OCI-LY7 (cell line): ENCODE measurements at regions not wholly inside any gene's neighbourhood (a gene's known extent, or its start where the extent isn't known, plus 50 kb on each side); places are given as distances from the start of the nearest gene placed in this dataset.

Experiments
- BruUV-seq: library from RNA; stranded (reverse); fragments of 400-500 nt; replicated peaks from 2 replicates; lab custom pipeline; 2021; lab: Mats Ljungman, UMichigan
- CTCF ChIA-PET: fragments of 300-600 bp; sonication (Branson Sonifier 250); formaldehyde crosslinking; loops from one replicate; lab custom pipeline; 2022; ENCODE audit warnings: antibody characterized with exemption; ENCODE audit not compliant: unreplicated experiment; lab: Charles Lee
- POLR2A ChIA-PET: fragments of 300-600 bp; sonication (Branson Sonifier 250); formaldehyde crosslinking; loops from one replicate; lab custom pipeline; 2022; ENCODE audit warnings: antibody characterized with exemption; lab: Charles Lee
- DNase-seq: peaks from one replicate; pipeline ENCODE4 v3.0.0-alpha.2; 2015; ENCODE audit warnings: low spot score
- H2AFZ ChIP-seq: fragments of 200-600 bp; sonication (generic), shearing (Covaris generic); 2 replicates; pipeline ENCODE4 v1.6.1; 2014; ENCODE audit warnings: mild to moderate bottlenecking, antibody characterized with exemption, low read length, moderate library complexity
- H3K27ac ChIP-seq: fragments of 200-600 bp; sonication (generic); 2 replicates; pipeline ENCODE4 v1.5.1; 2014; ENCODE audit warnings: mixed run types, low read depth, mild to moderate bottlenecking, moderate library complexity, low read length, inconsistent platforms; ENCODE audit not compliant: poor library complexity, severe bottlenecking
- H3K36me3 ChIP-seq: fragments of 200-600 bp; sonication (generic); 2 replicates; pipeline ENCODE4 v1.6.1; 2014; ENCODE audit warnings: mild to moderate bottlenecking, antibody characterized with exemption, low read length, moderate library complexity, mixed read lengths; ENCODE audit not compliant: insufficient read depth
- H3K4me1 ChIP-seq: fragments of 200-600 bp; sonication (generic); 2 replicates; pipeline ENCODE4 v1.5.1; 2014; ENCODE audit warnings: mild to moderate bottlenecking, low read length; ENCODE audit not compliant: insufficient read depth, poor library complexity, severe bottlenecking
- H3K4me2 ChIP-seq: fragments of 200-600 bp; sonication (generic); 2 replicates; pipeline ENCODE4 v1.6.1; 2014; ENCODE audit warnings: mild to moderate bottlenecking, low read length
- H3K4me3 ChIP-seq: fragments of 200-600 bp; sonication (generic); 2 replicates; pipeline ENCODE4 v1.5.1; 2014; ENCODE audit warnings: mild to moderate bottlenecking, low read depth, low read length; ENCODE audit not compliant: poor library complexity, severe bottlenecking
- H3K79me2 ChIP-seq: fragments of 200-600 bp; sonication (generic); 2 replicates; pipeline ENCODE4 v1.6.1; 2016; ENCODE audit warnings: low read depth, mild to moderate bottlenecking, low read length, moderate library complexity, mixed read lengths; ENCODE audit not compliant: insufficient read depth
- H3K9me2 ChIP-seq: fragments of 200-600 bp; sonication (generic); 2 replicates; pipeline ENCODE4 v1.6.1; 2016; ENCODE audit warnings: mild to moderate bottlenecking, low read length, mixed read lengths; ENCODE audit not compliant: insufficient read depth
- H3K9me3 ChIP-seq: fragments of 200-600 bp; sonication (generic); 2 replicates; pipeline ENCODE4 v1.6.1; 2014; ENCODE audit warnings: mild to moderate bottlenecking, mixed run types, low read length, mixed read lengths
- H4K20me1 ChIP-seq: fragments of 200-600 bp; sonication (generic); 2 replicates; pipeline ENCODE4 v1.6.1; 2014; ENCODE audit warnings: mild to moderate bottlenecking, antibody characterized with exemption, low read length, moderate library complexity, mixed read lengths; ENCODE audit not compliant: insufficient read depth
- CTCF ChIP-seq: fragments of 200-600 bp; sonication (generic); conservative IDR thresholded peaks from 2 replicates; pipeline ENCODE4 v1.5.1; 2014; ENCODE audit warnings: mild to moderate bottlenecking, antibody characterized with exemption, low read length, moderate library complexity, mixed read lengths
- EZH2phosphoT487 ChIP-seq: fragments of 200-600 bp; sonication (generic); IDR thresholded peaks from 2 replicates; pipeline ENCODE4 v1.6.1; 2018; ENCODE audit warnings: low read depth, borderline replicate concordance, mild to moderate bottlenecking, mixed run types, antibody characterized with exemption, low read length, moderate library complexity, mixed read lengths
- intact Hi-C: fragments of 100-400 bp; cut with micrococcal nuclease; formaldehyde crosslinking; loops from one replicate; pipeline ENCODE4 v1.10.0; 2022; ENCODE audit not compliant: unreplicated experiment

- POLR2A ChIA-PET = no interaction called here
- BruUV-seq = no TSS peak
These were observed 265.4 kb downstream of the KDM5D start for GRCh38 chrY:19479141-19479540.

GRCh38 chrY:19477959-19478358 lies 266.6 kb downstream of the KDM5D start:
- ChIA-PET CTCF (no interaction called here), POLR2A (interaction anchor here (0.6 kb wide), 1 partner anchor 234 kb away, joined by 3 read pairs; no protein-coding TSS in a partner anchor)
- Histone ChIP-seq H3K36me3 (no peaks in the 10 kb centered on the region), H3K4me2 (no peak overlapping the region), H3K4me3 (no peak overlapping the region), H3K9me3 (no peaks in the 10 kb centered on the region), H3K27ac (no peak overlapping the region), H2AFZ (no peak overlapping the region), H4K20me1 (no peaks in the 10 kb centered on the region), H3K9me2 (no peaks in the 10 kb centered on the region), H3K79me2 (no peaks in the 10 kb centered on the region), H3K4me1 (no peaks in the 10 kb centered on the region)
- intact Hi-C loops = no loop called here
- no peak for DNase-seq
- no TSS peak for BruUV-seq
- TF ChIP-seq EZH2phosphoT487 (no peak), CTCF (no peak)

More at GRCh38 chrY:19479141-19479540, 265.4 kb downstream of the KDM5D start:
- Histone ChIP-seq H3K4me1 (no peaks in the 10 kb centered on the region), H3K9me2 (no peaks in the 10 kb centered on the region), H3K4me3 (no peak overlapping the region), H2AFZ (no peak overlapping the region), H3K9me3 (no peaks in the 10 kb centered on the region), H3K79me2 (no peaks in the 10 kb centered on the region), H4K20me1 (no peaks in the 10 kb centered on the region), H3K36me3 (no peaks in the 10 kb centered on the region), H3K27ac (no peak overlapping the region), H3K4me2 (no peak overlapping the region)
- DNase-seq = no peak
- CTCF ChIA-PET = no interaction called here
- no peak for TF ChIP-seq CTCF
- TF ChIP-seq EZH2phosphoT487 = no peak
- intact Hi-C loops = no loop called here

- Histone ChIP-seq H3K4me1 (peaks cover 10% of the 10 kb centered on the region), H3K9me3 (no peaks in the 10 kb centered on the region), H3K9me2 (no peaks in the 10 kb centered on the region), H3K79me2 (no peaks in the 10 kb centered on the region), H2AFZ (peak overlapping the region; percentile 46; the same call in 1 of the 2 replicates), H3K36me3 (no peaks in the 10 kb centered on the region), H3K27ac (no peak overlapping the region), H3K4me3 (no peak overlapping the region), H4K20me1 (no peaks in the 10 kb centered on the region), H3K4me2 (peak overlapping the region; percentile 36)
- TF ChIP-seq CTCF = no peak
- TF ChIP-seq EZH2phosphoT487 = no peak
- POLR2A ChIA-PET = interaction anchor here (0.5 to 0.9 kb wide), 3 partner anchors 20 to 280 kb away, joined by 4 to 5 read pairs (median 5); no protein-coding TSS in a partner anchor
- no TSS peak for BruUV-seq
- intact Hi-C loops = no loop called here
- CTCF ChIA-PET = no interaction called here
- peak; percentile 34 for DNase-seq
These were observed 278.7 kb downstream of the KDM5D start for GRCh38 chrY:19465809-19466208.
